ENCODE measurements at regions not wholly inside any gene's neighbourhood (a gene's known extent, or its start where the extent isn't known, plus 50 kb on each side); places are given as distances from the start of the nearest gene placed in this dataset.

DNA sequence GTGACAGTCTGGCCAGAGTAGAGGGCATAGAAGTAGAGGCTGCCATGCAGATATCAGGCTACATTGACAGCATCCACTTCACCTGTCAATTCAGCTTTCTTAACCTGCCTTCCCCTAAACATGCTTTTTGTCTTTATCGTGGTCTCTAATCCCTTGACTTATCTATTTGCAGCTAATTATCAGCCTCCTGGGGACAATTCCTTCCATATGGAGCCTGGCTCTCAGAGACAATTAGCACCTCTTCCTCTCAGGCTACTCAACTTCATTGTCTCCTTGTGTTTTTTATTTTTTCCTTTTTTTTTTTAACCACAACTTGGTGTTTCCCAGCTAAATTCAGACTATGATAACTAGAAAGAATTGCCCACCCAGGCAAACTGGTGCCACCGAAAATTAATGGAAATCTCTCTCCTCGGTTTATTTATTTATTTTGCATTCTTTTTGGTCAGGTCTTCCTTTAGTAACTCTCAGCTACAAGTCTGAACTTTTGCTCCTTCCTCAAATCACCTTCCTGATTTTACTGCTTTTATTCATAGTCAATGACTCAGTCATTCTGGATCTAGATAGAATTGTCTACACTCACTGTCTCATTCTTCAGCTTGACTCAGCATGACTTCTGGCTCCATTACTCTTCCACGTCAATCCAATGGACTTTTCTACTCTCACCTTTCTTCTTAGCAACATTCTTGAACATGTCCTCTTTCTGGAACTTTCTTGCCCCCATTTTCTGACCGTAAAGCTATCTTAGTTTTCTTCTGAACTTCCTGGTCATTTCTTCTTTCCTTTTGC, 63.0 kb upstream of the BASP1 start:
- TF ChIP-seq, protein P1, sequence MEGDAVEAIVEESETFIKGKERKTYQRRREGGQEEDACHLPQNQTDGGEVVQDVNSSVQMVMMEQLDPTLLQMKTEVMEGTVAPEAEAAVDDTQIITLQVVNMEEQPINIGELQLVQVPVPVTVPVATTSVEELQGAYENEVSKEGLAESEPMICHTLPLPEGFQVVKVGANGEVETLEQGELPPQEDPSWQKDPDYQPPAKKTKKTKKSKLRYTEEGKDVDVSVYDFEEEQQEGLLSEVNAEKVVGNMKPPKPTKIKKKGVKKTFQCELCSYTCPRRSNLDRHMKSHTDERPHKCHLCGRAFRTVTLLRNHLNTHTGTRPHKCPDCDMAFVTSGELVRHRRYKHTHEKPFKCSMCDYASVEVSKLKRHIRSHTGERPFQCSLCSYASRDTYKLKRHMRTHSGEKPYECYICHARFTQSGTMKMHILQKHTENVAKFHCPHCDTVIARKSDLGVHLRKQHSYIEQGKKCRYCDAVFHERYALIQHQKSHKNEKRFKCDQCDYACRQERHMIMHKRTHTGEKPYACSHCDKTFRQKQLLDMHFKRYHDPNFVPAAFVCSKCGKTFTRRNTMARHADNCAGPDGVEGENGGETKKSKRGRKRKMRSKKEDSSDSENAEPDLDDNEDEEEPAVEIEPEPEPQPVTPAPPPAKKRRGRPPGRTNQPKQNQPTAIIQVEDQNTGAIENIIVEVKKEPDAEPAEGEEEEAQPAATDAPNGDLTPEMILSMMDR (IDR thresholded peaks at IDR 0.05) = no peak
- H3K27ac Mint-ChIP-seq = peak overlapping the region; percentile 81
- peak; percentile 86 for DNase-seq
- H3K27me3 Mint-ChIP-seq (ENCODE audit: insufficient read depth) = no peaks in the 10 kb centered on the region
- no peaks in the 10 kb centered on the region for H3K9me3 Mint-ChIP-seq
- H3K4me3 Mint-ChIP-seq = peak overlapping the region; percentile 21
- 0 out of 2 replicates have a peak, but pooled peaks cover 5% of the 10 kb centered on the region for H3K36me3 Mint-ChIP-seq (ENCODE audit: low read depth)
- peaks cover 68% of the 10 kb centered on the region for H3K4me1 Mint-ChIP-seq (ENCODE audit: low read depth)

DNA sequence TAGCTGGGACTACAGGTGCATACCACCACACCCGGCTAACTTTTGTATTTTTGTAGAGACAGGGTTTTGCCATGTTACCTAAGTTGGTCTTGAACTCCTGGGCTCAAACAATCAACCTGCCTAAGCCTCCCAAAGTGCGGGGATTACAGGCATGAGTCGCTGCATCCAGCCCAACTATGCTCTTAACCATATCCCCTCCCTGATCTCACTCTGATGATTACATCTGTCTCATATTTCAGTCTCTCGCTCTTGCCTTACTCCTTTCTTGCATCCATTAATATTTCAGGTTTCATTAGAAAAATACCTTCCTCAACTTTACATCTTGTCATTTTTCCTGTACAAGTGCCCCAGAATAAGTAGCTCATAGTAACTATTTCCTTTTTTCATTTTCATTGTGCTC, 61.0 kb upstream of the BASP1 start:
- peak overlapping the region; percentile 65 for H3K4me3 Mint-ChIP-seq
- H3K36me3 Mint-ChIP-seq (ENCODE audit: low read depth) = 0 out of 2 replicates have a peak, but pooled peaks cover 5% of the 10 kb centered on the region
- no peaks in the 10 kb centered on the region for H3K27me3 Mint-ChIP-seq (ENCODE audit: insufficient read depth)
- peak overlapping the region; percentile 94 for H3K27ac Mint-ChIP-seq
- TF ChIP-seq, protein P1 (IDR thresholded peaks at IDR 0.05) = no peak
- DNase-seq = peak; percentile 42
- H3K9me3 Mint-ChIP-seq = no peaks in the 10 kb centered on the region
- H3K4me1 Mint-ChIP-seq (ENCODE audit: low read depth) = peaks cover 81% of the 10 kb centered on the region

DNA sequence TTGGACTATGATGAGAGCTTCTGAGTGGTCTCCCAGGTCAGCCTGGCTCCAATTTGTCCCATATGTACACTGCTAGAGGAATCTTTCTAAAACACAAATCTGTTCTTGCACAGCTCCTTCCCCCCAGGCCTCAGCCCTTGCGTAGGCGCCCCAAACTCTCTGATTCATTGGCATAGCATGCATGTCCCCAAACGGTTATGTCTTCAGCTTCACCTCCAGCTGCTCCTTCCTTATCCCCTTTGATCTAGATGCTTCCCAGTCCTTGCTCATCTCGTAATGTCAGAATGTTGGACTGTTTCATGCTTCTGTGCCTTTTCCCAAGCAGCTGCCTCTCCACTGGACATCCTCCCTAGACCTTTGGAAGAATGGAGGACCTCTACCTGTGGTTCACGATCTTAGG, 60.1 kb upstream of the BASP1 start:
- TF ChIP-seq, protein P1 (IDR thresholded peaks at IDR 0.05) = no peak
- Mint-ChIP-seq H3K27me3 (ENCODE audit: insufficient read depth) (no peaks in the 10 kb centered on the region), H3K4me1 (ENCODE audit: low read depth) (peaks cover 73% of the 10 kb centered on the region), H3K36me3 (ENCODE audit: low read depth) (0 out of 2 replicates have a peak, but pooled peaks cover 5% of the 10 kb centered on the region), H3K27ac (peak overlapping the region; percentile 94), H3K9me3 (no peaks in the 10 kb centered on the region), H3K4me3 (peak overlapping the region; percentile 65)
- DNase-seq = peak; percentile 76

DNA sequence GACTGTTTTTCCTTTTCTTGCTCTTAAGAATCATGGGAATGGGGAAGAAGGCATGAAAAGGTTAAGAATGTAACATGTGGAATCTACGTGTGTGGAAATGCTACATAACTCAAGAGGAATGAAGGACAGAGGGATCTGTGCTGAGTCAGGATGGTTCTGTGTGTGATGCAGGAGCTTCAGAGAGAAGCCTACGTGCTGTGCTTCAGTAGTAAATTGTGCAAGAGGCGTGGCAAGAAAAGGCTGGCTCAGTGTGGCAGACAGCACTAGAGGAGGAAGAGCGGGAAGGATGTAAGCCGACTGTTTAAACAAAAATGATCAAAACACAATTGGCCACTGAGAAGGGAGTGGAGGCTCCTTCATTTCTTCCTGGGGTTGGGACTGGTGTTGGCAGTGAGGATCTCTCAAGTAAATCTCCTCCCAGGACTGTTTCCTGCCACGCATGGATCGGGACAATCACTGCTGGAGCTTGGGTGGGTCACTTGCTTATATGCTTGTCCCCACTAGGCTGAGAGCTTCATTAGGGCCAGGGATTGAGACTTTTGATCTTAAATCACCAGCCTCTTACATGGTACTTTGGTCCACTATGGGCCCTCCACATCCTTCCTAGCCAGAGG, 59.4 kb upstream of the BASP1 start:
- H3K4me1 Mint-ChIP-seq (ENCODE audit: low read depth) = peaks cover 68% of the 10 kb centered on the region
- H3K9me3 Mint-ChIP-seq = no peaks in the 10 kb centered on the region
- TF ChIP-seq, protein P1 (IDR thresholded peaks at IDR 0.05) = no peak
- DNase-seq = peak; percentile 97
- H3K36me3 Mint-ChIP-seq (ENCODE audit: low read depth) = 0 out of 2 replicates have a peak, but pooled peaks cover 5% of the 10 kb centered on the region
- H3K27me3 Mint-ChIP-seq (ENCODE audit: insufficient read depth) = no peaks in the 10 kb centered on the region
- peak overlapping the region; percentile 94 for H3K27ac Mint-ChIP-seq
- H3K4me3 Mint-ChIP-seq = peak overlapping the region; percentile 65

DNA sequence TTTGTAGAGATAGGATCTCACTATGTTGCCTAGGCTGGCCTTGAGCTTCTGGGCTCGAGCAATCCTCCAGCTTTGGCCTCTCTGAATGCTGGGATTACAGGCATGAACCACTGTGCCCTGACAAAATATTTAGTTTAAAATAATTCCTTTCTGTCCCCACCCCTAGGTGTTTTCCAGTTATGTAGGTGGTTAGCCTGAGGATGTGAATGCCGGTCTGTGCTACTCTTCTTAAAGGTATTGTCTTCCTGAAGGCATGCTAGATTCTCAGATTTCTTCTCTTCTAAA, 56.7 kb upstream of the BASP1 start:
- Mint-ChIP-seq H3K9me3 (no peaks in the 10 kb centered on the region), H3K36me3 (ENCODE audit: low read depth) (0 out of 2 replicates have a peak, but pooled peaks cover 5% of the 10 kb centered on the region), H3K4me3 (no peak overlapping the region), H3K4me1 (ENCODE audit: low read depth) (peaks cover 48% of the 10 kb centered on the region), H3K27ac (no peak overlapping the region), H3K27me3 (ENCODE audit: insufficient read depth) (no peaks in the 10 kb centered on the region)
- TF ChIP-seq, protein P1 (IDR thresholded peaks at IDR 0.05) = no peak
- no peak for DNase-seq
